Activated CD8-positive, alpha-beta T cell treated with anti-CD3 and anti-CD28 coated beads for 36 hours (primary cell): ENCODE measurements at regions not wholly inside any gene's neighbourhood (a gene's known extent, or its start where the extent isn't known, plus 50 kb on each side); places are given as distances from the start of the nearest gene placed in this dataset.

Experiments
- ATAC-seq: fragments of 200-7000 bp; cut with Tn5 transposase; one replicate; pipeline ENCODE4 v1.10.0; 2021; ENCODE audit warnings: mild to moderate bottlenecking, moderate library complexity
- CTCF ChIA-PET: fragments of 350-600 bp; sonication (Branson Sonifier 250); formaldehyde crosslinking; loops from one replicate; lab custom pipeline; 2021; ENCODE audit warnings: antibody characterized with exemption; lab: Charles Lee
- POLR2A ChIA-PET: fragments of 350-600 bp; sonication (Branson Sonifier 250); formaldehyde crosslinking; loops from one replicate; lab custom pipeline; 2021; ENCODE audit warnings: antibody characterized with exemption; lab: Charles Lee
- DNase-seq: peaks from one replicate; pipeline ENCODE4 v3.0.0-alpha.2; 2020
- H3K27ac Mint-ChIP-seq: one replicate; pipeline ENCODE4 v1.8.0; 2021; ENCODE audit warnings: mild to moderate bottlenecking, mixed read lengths
- H3K27me3 Mint-ChIP-seq: one replicate; pipeline ENCODE4 v1.8.0; 2021; ENCODE audit warnings: mixed read lengths
- H3K36me3 Mint-ChIP-seq: one replicate; pipeline ENCODE4 v1.8.0; 2021; ENCODE audit warnings: low read depth, mixed read lengths
- H3K4me1 Mint-ChIP-seq: one replicate; pipeline ENCODE4 v1.8.0; 2021; ENCODE audit warnings: low read depth, mixed read lengths
- H3K4me3 Mint-ChIP-seq: one replicate; pipeline ENCODE4 v1.8.0; 2021; ENCODE audit warnings: mild to moderate bottlenecking, moderate library complexity, mixed read lengths
- H3K9me3 Mint-ChIP-seq: one replicate; pipeline ENCODE4 v1.8.0; 2021; ENCODE audit warnings: mixed read lengths
- intact Hi-C: fragments of 100-400 bp; cut with micrococcal nuclease; formaldehyde crosslinking; loops from one replicate; pipeline ENCODE4 v1.10.0; 2022
- TF ChIP-seq, protein P1 (sequence below): fragments of 200-600 bp; IDR thresholded peaks from one replicate; pipeline ENCODE4 v1.8.0; 2022; ENCODE audit warnings: antibody characterized with exemption, mild to moderate bottlenecking

DNA sequence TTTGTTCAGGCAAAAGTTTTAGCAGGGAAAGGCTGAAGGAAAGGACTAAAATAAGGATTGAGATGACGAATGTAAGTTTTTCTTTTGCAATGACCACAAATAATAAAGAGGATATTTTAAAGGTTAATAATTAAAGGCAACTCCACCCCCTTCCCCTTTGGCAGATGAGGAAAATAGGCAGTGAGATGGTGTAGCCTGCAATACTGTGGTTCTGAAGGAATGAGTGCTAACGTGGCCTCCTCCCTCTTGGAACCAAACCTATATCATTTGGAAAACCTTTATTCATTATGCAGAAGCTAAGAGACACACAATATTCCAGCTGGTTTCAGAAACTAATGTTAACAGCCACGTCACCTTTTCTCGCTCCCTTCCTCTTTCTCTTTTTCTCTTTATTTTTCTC is 70.9 kb upstream of the COL1A2 start:
- intact Hi-C loops, result no loop called here
- H3K4me1 Mint-ChIP-seq, result no peaks in the 10 kb centered on the region
- H3K27me3 Mint-ChIP-seq, result no peaks in the 10 kb centered on the region
- H3K27ac Mint-ChIP-seq, result no peak overlapping the region
- peaks cover 14% of the 10 kb centered on the region for H3K9me3 Mint-ChIP-seq
- DNase-seq (no peak), ATAC-seq (no peak)
- TF ChIP-seq, protein P1, sequence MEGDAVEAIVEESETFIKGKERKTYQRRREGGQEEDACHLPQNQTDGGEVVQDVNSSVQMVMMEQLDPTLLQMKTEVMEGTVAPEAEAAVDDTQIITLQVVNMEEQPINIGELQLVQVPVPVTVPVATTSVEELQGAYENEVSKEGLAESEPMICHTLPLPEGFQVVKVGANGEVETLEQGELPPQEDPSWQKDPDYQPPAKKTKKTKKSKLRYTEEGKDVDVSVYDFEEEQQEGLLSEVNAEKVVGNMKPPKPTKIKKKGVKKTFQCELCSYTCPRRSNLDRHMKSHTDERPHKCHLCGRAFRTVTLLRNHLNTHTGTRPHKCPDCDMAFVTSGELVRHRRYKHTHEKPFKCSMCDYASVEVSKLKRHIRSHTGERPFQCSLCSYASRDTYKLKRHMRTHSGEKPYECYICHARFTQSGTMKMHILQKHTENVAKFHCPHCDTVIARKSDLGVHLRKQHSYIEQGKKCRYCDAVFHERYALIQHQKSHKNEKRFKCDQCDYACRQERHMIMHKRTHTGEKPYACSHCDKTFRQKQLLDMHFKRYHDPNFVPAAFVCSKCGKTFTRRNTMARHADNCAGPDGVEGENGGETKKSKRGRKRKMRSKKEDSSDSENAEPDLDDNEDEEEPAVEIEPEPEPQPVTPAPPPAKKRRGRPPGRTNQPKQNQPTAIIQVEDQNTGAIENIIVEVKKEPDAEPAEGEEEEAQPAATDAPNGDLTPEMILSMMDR, result no peak
- CTCF ChIA-PET, result no interaction called here
- no peak overlapping the region for H3K4me3 Mint-ChIP-seq
- POLR2A ChIA-PET, result interaction anchor here (0.6 kb wide), 1 partner anchor 84 kb away, joined by 3 read pairs; no protein-coding TSS in a partner anchor
- H3K36me3 Mint-ChIP-seq, result no peaks in the 10 kb centered on the region

DNA sequence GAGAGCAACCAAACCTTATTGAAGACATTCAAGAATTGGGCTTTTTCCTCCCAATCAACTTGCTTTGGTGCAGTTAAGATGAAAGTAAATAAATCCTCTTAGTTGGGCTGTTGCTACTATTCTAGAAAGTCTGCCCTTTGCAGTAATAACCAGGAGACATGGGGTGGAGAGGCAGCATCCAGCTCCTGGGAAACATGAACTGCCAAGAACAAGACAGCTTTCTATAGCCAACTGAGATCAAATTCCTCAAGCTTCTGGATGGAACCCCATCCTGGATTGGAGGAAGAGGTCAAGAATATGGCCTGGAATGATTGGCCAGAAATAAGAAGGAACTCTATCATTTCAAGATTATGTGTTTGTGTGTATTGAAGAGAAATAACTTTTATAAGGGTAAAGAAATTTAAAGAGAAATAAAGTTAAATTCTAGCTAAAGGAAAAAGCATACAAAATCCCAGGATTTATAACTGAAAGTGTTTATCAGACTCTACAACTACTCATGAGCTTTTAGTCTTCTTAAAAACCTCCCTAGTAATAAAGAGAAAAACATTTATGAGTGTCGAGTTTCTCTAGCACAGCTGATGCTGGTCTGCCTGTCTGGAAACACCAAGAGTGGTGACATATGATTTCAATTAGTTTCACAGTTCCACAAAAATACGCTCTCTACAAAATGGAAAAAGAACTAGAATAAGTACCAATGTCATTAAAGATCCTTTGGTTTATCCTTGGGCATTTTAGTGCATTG is 70.1 kb upstream of the COL1A2 start:
- Mint-ChIP-seq H3K36me3 (no peaks in the 10 kb centered on the region), H3K27ac (no peak overlapping the region), H3K27me3 (no peaks in the 10 kb centered on the region), H3K9me3 (peaks cover 14% of the 10 kb centered on the region), H3K4me3 (no peak overlapping the region), H3K4me1 (no peaks in the 10 kb centered on the region)
- no peak for DNase-seq
- TF ChIP-seq, protein P1, result no peak
- ChIA-PET POLR2A (interaction anchor here (0.6 kb wide), 1 partner anchor 85 kb away, joined by 3 read pairs; no protein-coding TSS in a partner anchor), CTCF (no interaction called here)
- ATAC-seq, result no peak
- intact Hi-C loops, result no loop called here

DNA sequence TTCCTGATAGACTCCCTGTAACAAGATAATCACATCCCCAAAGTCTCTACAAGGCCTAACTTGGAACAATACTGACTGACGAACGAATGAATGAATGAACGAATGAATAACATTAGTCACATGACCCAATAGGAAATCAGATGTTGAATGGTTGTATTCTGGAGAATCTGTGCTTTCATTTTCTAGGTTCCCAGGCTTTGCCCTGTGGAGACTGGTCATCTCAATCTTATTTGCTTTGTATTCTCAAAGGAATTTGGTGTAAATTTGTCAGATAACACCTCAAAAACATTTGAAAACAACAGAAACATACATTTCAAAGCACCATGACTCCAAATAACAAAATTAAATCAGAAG is 69.6 kb upstream of the COL1A2 start:
- H3K4me1 Mint-ChIP-seq, result no peaks in the 10 kb centered on the region
- intact Hi-C loops, result no loop called here
- ChIA-PET CTCF (no interaction called here), POLR2A (no interaction called here)
- no peaks in the 10 kb centered on the region for H3K36me3 Mint-ChIP-seq
- H3K9me3 Mint-ChIP-seq, result peaks cover 14% of the 10 kb centered on the region
- DNase-seq (no peak), ATAC-seq (no peak)
- H3K4me3 Mint-ChIP-seq, result no peak overlapping the region
- TF ChIP-seq, protein P1, result no peak
- no peak overlapping the region for H3K27ac Mint-ChIP-seq
- H3K27me3 Mint-ChIP-seq, result no peaks in the 10 kb centered on the region

DNA sequence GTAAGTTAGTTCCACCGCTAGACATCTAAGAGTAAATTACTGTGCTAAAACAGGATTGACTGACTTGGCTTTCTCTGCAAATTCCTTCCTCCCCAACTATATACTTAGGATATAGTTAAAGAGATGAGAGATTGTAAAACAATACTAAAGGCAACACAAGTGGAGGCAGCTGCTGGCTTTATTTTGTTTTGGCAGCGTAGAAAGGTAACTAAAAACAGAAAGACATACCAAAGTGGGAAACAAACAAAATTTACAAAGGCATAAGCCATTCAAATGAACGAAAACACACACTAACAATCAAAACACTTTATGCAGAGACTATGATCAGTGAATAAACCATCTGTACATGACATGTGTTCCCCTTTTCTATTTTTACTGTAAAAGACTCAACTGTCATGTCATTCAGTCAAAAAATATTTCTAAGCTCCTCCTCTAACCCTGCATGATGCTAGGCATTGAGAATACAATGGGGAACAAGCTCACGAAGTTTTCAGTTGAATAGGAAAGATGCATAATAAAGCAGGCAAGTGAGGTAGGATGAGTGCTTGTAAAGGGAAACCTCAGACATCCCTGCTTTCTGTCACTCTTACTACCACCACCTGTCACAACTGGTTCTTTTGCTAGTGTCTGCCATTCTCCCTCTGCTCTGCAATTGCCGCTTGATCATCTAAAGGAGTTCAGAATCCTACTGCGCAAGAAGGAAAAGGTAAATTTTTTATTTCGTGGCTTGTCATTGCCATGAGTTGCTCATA is 64.2 kb upstream of the COL1A2 start:
- no peak for ATAC-seq
- H3K27ac Mint-ChIP-seq, result no peak overlapping the region
- CTCF ChIA-PET, result no interaction called here

More for the DNA sequence above, 64.2 kb upstream of the COL1A2 start:
- TF ChIP-seq, protein P1, result no peak
- Mint-ChIP-seq H3K9me3 (peaks cover 2% of the 10 kb centered on the region), H3K27me3 (peaks cover 1% of the 10 kb centered on the region), H3K36me3 (no peaks in the 10 kb centered on the region), H3K4me3 (no peak overlapping the region), H3K4me1 (no peaks in the 10 kb centered on the region)
- intact Hi-C loops, result no loop called here
- DNase-seq, result no peak
- POLR2A ChIA-PET, result interaction anchor here (0.8 kb wide), 1 partner anchor 45 kb away, joined by 3 read pairs; no protein-coding TSS in a partner anchor
